H1 (cell line): ENCODE measurements at regions not wholly inside any gene's neighbourhood (a gene's known extent, or its start where the extent isn't known, plus 50 kb on each side); places are given as distances from the start of the nearest gene placed in this dataset.

Source experiments
- BACH1 ChIP-seq: IDR thresholded peaks from 2 replicates; pipeline ENCODE4 v1.6.1; 2012; ENCODE audit warnings: low read length, improper control_type of control experiment
- BRCA1 ChIP-seq: IDR thresholded peaks from 2 replicates; pipeline ENCODE4 v1.6.1; 2012; ENCODE audit warnings: low read depth, low read length, improper control_type of control experiment
- CBX5 ChIP-seq: fragments of 300-800, 300-1000 bp; sonication (generic); IDR thresholded peaks from 2 replicates; pipeline ENCODE4 v1.7.1; 2016; ENCODE audit warnings: antibody characterized with exemption, low read length, low read depth
- CHD1 ChIP-seq: IDR thresholded peaks from 2 replicates; pipeline ENCODE4 v1.6.1; 2012; ENCODE audit warnings: low read depth, low read length, improper control_type of control experiment
- CHD2 ChIP-seq: IDR thresholded peaks from 2 replicates; pipeline ENCODE4 v1.6.1; 2012; ENCODE audit warnings: low read length, improper control_type of control experiment
- CHD7 ChIP-seq: fragments of 300-600 bp; sonication (generic); IDR thresholded peaks from 2 replicates; pipeline ENCODE4 v1.7.1; 2012; ENCODE audit warnings: low read length, moderate library complexity, mild to moderate bottlenecking, inconsistent platforms; ENCODE audit not compliant: insufficient replicate concordance
- EZH2 ChIP-seq: fragments of 200-600 bp; sonication (generic); IDR thresholded peaks from 2 replicates; pipeline ENCODE4 v1.7.1; 2012; ENCODE audit warnings: low read depth, mild to moderate bottlenecking, moderate library complexity, low read length, inconsistent platforms; ENCODE audit not compliant: severe bottlenecking
- GTF2F1 ChIP-seq: IDR thresholded peaks from 2 replicates; pipeline ENCODE4 v1.6.1; 2012; ENCODE audit warnings: low read depth, low read length, improper control_type of control experiment, borderline replicate concordance
- JUN ChIP-seq: IDR thresholded peaks from 2 replicates; pipeline ENCODE4 v1.6.1; 2011; ENCODE audit warnings: low read depth, mild to moderate bottlenecking, improper control_type of control experiment, low read length
- RAD21 ChIP-seq, 2 experiments: IDR thresholded peaks in 1 of 2; conservative IDR thresholded peaks in 1 of 2; 2 replicates each; pipeline ENCODE4 v1.6.1; 2011; ENCODE audit warnings: low read depth in 2 of 2, low read length in 2 of 2, improper control_type of control experiment in 1 of 2, inconsistent platforms in 1 of 2, mild to moderate bottlenecking in 1 of 2, moderate library complexity in 1 of 2
- RBBP5 ChIP-seq: IDR thresholded peaks from 2 replicates; pipeline ENCODE4 v1.7.1; 2012; ENCODE audit warnings: low read depth, mild to moderate bottlenecking, inconsistent platforms, low read length, moderate library complexity, borderline replicate concordance
- SUZ12 ChIP-seq: fragments of 200-600 bp; sonication (generic); IDR thresholded peaks from 2 replicates; pipeline ENCODE4 v1.6.1; 2012; ENCODE audit warnings: mild to moderate bottlenecking, inconsistent platforms, low read length, moderate library complexity, mixed read lengths
- TBP ChIP-seq: IDR thresholded peaks from 2 replicates; pipeline ENCODE4 v1.6.1; 2011; ENCODE audit warnings: low read depth, low read length, improper control_type of control experiment

GRCh38 chr16:7200320-7200719, 132.3 kb upstream of the RBFOX1 start (continued):
- TF ChIP-seq CHD7 = no peak
- no peak for TF ChIP-seq RAD21 (IDR thresholded peaks at IDR 0.05 in 1 of 2, conservative IDR thresholded peaks at IDR 0.05 in 1 of 2; ENCODE audit: low read depth in 2 of 2, low read length in 2 of 2)
- TF ChIP-seq CHD1 = no peak
- no peak for TF ChIP-seq BRCA1
- no peak for TF ChIP-seq CBX5
- TF ChIP-seq BACH1 = no peak
- TF ChIP-seq TBP = no peak
- no peak for TF ChIP-seq RBBP5
- TF ChIP-seq EZH2 = no peak
- no peak for TF ChIP-seq JUN
- no peak for TF ChIP-seq CHD2
- TF ChIP-seq GTF2F1 = no peak
- no peak for TF ChIP-seq SUZ12
